Head of caudate nucleus (tissue), 42 donors: ENCODE measurements at regions not wholly inside any gene's neighbourhood (a gene's known extent, or its start where the extent isn't known, plus 50 kb on each side); places are given as distances from the start of the nearest gene placed in this dataset.
"Not testable (repeated sequence)": the region's sequence is repeated elsewhere in the genome, so short reads cannot be mapped to it uniquely, and the experiment has no call there.

Source experiments
- DNase-seq, 42 donors: peaks; one replicate each; pipeline versions ENCODE4 v3.0.0 to v3.0.0-alpha.2; 2020 to 2021; ENCODE audit warnings: mixed read lengths in 7 of 42
- intact Hi-C: fragments of 100-400 bp; cut with DNase I; formaldehyde crosslinking; loops from one replicate; pipeline ENCODE4 v1.15.0; 2022

DNA sequence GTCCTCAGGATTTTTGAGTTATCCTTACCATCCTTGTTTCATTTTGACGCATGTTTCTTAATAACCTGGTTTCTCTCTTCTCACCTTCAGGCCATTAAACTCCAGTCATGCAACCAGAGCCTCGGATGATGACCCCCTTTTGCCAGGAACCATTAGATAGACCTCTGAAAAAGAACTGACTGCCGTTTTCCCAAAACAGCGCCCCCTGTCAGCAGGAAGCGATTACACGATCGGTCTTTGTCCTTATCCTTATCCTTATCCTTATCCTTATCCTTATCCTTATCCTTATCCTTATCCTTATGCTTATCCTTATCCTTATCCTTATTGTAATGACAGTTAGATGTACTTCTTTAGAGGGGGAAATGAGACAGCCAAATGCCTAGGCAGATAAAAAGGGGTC, 148.4 kb upstream of the ITM2A start:
- no peak for DNase-seq
- intact Hi-C loops = no loop called here

GRCh38 chrX:79511799-79512198, 144.7 kb upstream of the ITM2A start:
- no peak for DNase-seq
- intact Hi-C loops = no loop called here

DNA sequence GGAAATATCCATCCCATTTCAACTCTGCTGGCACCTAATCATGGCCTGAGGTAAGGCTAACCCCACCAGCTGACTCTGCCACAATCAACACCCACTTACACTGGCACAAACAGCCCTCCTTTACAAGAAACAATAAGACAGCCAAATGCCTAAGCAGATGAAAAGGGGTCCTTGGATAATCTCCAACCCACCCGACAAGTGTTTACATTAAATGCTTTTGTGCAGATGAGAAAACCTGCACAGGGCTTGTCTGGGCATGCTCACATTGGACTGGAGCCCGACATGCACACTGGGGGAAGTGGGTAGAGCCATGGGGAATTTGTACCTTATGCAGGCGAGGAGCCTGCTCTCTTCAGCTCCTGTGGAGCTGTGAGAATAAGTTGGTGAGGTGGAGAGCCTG, 138.9 kb upstream of the ITM2A start:
- no peak for DNase-seq
- intact Hi-C loops = no loop called here

GRCh38 chrX:79482686-79483085, 115.6 kb upstream of the ITM2A start:
- no peak for DNase-seq
- intact Hi-C loops = no loop called here

- intact Hi-C loops = no loop called here
- no peak for DNase-seq
Measured at GRCh38 chrX:79477691-79478090, 110.6 kb upstream of the ITM2A start.

- intact Hi-C loops = no loop called here
- DNase-seq = no peak
Measured at GRCh38 chrX:79466636-79467035, 99.5 kb upstream of the ITM2A start.

DNA sequence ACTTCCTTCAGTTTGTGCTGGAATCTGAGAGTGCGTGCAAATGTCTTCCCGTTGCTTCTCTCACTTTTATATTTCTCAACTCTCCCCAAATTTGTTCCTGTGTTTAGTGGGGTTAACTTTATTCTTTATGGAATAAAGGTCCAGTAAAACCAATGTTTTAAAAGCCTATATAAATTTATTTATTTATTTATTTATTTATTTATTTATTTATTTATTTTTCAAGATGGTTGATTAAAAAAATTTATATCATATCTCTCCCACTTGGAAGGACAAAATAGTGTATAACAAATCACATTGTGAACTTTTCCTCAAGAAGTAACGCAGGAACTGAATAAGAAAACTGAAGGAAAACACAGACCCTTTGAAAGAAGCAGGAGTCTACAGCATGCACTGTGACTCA, 95.3 kb upstream of the ITM2A start:
- intact Hi-C loops = no loop called here
- DNase-seq = no peak

DNA sequence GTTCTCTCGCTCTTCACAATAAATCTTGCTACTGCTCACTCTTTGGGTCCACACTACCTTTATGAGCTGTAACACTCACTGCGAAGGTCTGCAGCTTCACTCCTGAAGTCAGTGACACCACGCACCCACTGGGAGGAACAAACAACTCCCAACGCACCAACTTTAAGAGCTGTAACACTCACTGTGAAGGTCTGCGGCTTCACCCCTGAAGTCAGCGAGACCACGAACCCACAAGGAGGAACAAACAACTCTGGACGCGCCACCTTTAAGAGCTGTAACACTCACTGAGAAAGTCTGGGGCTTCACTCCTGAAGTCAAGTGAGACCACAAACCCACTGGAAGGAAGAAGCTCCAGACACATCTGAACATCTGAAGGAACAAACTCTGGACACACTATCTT, 89.5 kb upstream of the ITM2A start:
- DNase-seq, intact Hi-C loops: not testable (repeated sequence)

GRCh38 chrX:79452881-79453280, 85.7 kb upstream of the ITM2A start:
- intact Hi-C loops = no loop called here
- no peak for DNase-seq

- DNase-seq = no peak
- intact Hi-C loops = no loop called here
Measured at GRCh38 chrX:79444694-79445210, 77.6 kb upstream of the ITM2A start.

GRCh38 chrX:79443121-79443520, 76.0 kb upstream of the ITM2A start:
- no peak for DNase-seq
- intact Hi-C loops = no loop called here

- intact Hi-C loops = no loop called here
- no peak for DNase-seq
Measured at GRCh38 chrX:79440336-79440735, 73.2 kb upstream of the ITM2A start.
